Loucy (cell line): ENCODE measurements at regions not wholly inside any gene's neighbourhood (a gene's known extent, or its start where the extent isn't known, plus 50 kb on each side); places are given as distances from the start of the nearest gene placed in this dataset.

ENCODE experiments used
- H2AFZ ChIP-seq: fragments of 200-600 bp; sonication (generic); 2 replicates; pipeline ENCODE4 v1.6.0; 2016; ENCODE audit warnings: antibody characterized with exemption, mild to moderate bottlenecking, low read length, moderate library complexity
- H3F3A ChIP-seq: fragments of 200-600 bp; 2 replicates; pipeline ENCODE4 v1.6.0; 2016; ENCODE audit warnings: antibody characterized with exemption, low read depth, mild to moderate bottlenecking
- H3K27me3 ChIP-seq: fragments of 200-600 bp; sonication (generic); 2 replicates; pipeline ENCODE4 v1.6.1; 2014; ENCODE audit warnings: low read length, mild to moderate bottlenecking; ENCODE audit not compliant: insufficient read depth, poor library complexity, severe bottlenecking
- H3K36me3 ChIP-seq: fragments of 200-600 bp; sonication (generic); 2 replicates; pipeline ENCODE4 v1.6.1; 2016; ENCODE audit warnings: low read length; ENCODE audit not compliant: insufficient read depth
- H3K4me1 ChIP-seq: fragments of 200-600 bp; sonication (generic); 2 replicates; pipeline ENCODE4 v1.5.1; 2014; ENCODE audit warnings: low read length, mild to moderate bottlenecking; ENCODE audit not compliant: insufficient read depth, poor library complexity, severe bottlenecking
- H3K4me2 ChIP-seq: fragments of 200-600 bp; sonication (generic); 2 replicates; pipeline ENCODE4 v1.6.0; 2014; ENCODE audit warnings: antibody characterized with exemption, low read length, low read depth, mild to moderate bottlenecking; ENCODE audit not compliant: poor library complexity, severe bottlenecking
- H3K4me3 ChIP-seq: fragments of 200-600 bp; sonication (generic); 2 replicates; pipeline ENCODE4 v1.5.1; 2014; ENCODE audit warnings: low read length, mild to moderate bottlenecking, mixed read lengths; ENCODE audit not compliant: poor library complexity, severe bottlenecking
- H3K79me2 ChIP-seq: fragments of 200-600 bp; sonication (generic); 2 replicates; pipeline ENCODE4 v1.6.1; 2014; ENCODE audit warnings: low read length; ENCODE audit not compliant: insufficient read depth
- H3K9ac ChIP-seq: fragments of 200-600 bp; sonication (generic); 2 replicates; pipeline ENCODE4 v1.6.0; 2014; ENCODE audit warnings: mild to moderate bottlenecking, low read depth, low read length, moderate library complexity; ENCODE audit not compliant: poor library complexity, severe bottlenecking
- H3K9me2 ChIP-seq: fragments of 200-600 bp; sonication (generic); replicated peaks from 2 replicates; pipeline ENCODE4 v1.6.1; 2016; ENCODE audit warnings: low read depth, low read length, mixed read lengths
- H3K9me3 ChIP-seq: fragments of 200-600 bp; sonication (generic); 2 replicates; pipeline ENCODE4 v1.6.1; 2014; ENCODE audit warnings: mild to moderate bottlenecking, antibody characterized with exemption, low read length, low read depth; ENCODE audit not compliant: insufficient read depth
- H4K20me1 ChIP-seq: fragments of 200-600 bp; sonication (generic); 2 replicates; pipeline ENCODE4 v1.6.0; 2014; ENCODE audit warnings: antibody characterized with exemption, low read length, mild to moderate bottlenecking; ENCODE audit not compliant: insufficient read depth, poor library complexity, severe bottlenecking
- EZH2phosphoT487 ChIP-seq: fragments of 200-600 bp; IDR thresholded peaks from 2 replicates; pipeline ENCODE4 v1.6.1; 2018; ENCODE audit warnings: antibody characterized with exemption, mild to moderate bottlenecking, moderate library complexity, borderline replicate concordance
- TF ChIP-seq, protein P1 (sequence below): fragments of 200-600 bp; sonication (generic); conservative IDR thresholded peaks from 2 replicates; pipeline ENCODE4 v1.5.1; 2014; ENCODE audit warnings: mild to moderate bottlenecking, antibody characterized with exemption, low read length

DNA sequence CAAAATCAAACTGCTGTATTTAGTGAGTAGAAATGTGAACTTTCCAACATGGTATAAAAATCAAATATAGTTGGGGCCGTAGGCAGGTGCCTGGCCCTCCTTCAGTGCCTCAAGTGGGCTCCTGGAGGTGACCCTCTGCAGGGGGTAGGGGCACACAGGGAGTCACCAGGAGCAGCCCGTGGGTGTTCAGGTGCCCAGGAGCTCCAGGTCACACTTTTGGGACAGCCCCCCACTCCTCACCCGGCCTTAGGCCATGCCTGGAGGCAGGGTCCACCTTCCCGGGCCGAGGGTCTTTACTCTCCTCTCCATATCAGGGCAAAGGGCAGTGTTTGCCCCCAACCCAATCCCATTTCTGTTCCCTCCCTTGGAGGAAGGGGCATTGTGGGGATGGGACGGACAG, 108.0 kb upstream of the MTAP start:
- Histone ChIP-seq H2AFZ (no peak overlapping the region), H3K9me3 (no peaks in the 10 kb centered on the region), H3K27me3 (no peaks in the 10 kb centered on the region), H3K9ac (no peak overlapping the region), H3F3A (no peaks in the 10 kb centered on the region), H3K4me3 (no peak overlapping the region), H3K79me2 (no peaks in the 10 kb centered on the region), H4K20me1 (no peaks in the 10 kb centered on the region), H3K4me1 (no peaks in the 10 kb centered on the region), H3K36me3 (no peaks in the 10 kb centered on the region), H3K9me2 (no peaks in the 10 kb centered on the region), H3K4me2 (no peak overlapping the region)
- TF ChIP-seq, protein P1, sequence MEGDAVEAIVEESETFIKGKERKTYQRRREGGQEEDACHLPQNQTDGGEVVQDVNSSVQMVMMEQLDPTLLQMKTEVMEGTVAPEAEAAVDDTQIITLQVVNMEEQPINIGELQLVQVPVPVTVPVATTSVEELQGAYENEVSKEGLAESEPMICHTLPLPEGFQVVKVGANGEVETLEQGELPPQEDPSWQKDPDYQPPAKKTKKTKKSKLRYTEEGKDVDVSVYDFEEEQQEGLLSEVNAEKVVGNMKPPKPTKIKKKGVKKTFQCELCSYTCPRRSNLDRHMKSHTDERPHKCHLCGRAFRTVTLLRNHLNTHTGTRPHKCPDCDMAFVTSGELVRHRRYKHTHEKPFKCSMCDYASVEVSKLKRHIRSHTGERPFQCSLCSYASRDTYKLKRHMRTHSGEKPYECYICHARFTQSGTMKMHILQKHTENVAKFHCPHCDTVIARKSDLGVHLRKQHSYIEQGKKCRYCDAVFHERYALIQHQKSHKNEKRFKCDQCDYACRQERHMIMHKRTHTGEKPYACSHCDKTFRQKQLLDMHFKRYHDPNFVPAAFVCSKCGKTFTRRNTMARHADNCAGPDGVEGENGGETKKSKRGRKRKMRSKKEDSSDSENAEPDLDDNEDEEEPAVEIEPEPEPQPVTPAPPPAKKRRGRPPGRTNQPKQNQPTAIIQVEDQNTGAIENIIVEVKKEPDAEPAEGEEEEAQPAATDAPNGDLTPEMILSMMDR, result no peak
- no peak for TF ChIP-seq EZH2phosphoT487

DNA sequence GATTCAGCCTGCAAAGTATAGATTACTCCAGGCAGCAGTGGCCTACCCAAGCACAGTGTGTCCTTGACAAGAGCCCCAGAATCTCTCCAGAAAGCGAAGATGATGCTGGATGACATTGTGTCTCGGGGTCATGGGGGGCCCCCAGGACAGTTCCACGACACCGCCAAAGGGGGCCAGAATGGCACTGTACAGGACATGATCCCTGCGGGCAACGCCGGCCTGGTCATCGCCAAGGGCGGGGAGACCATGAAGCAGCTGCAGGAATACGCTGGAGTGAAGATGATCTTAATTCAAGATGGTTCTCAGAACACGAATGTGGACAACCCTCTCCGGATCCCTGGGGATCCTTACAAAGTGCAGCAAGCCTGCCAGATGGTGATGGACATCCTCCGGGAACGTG, 107.0 kb upstream of the MTAP start:
- H3F3A ChIP-seq, result no peaks in the 10 kb centered on the region
- no peak for TF ChIP-seq EZH2phosphoT487
- TF ChIP-seq, protein P1, result no peak
- no peaks in the 10 kb centered on the region for H3K9me3 ChIP-seq
- no peaks in the 10 kb centered on the region for H3K4me1 ChIP-seq
- no peaks in the 10 kb centered on the region for H3K79me2 ChIP-seq
- no peak overlapping the region for H3K4me2 ChIP-seq
- no peak overlapping the region for H3K4me3 ChIP-seq
- H3K36me3 ChIP-seq, result no peaks in the 10 kb centered on the region
- no peaks in the 10 kb centered on the region for H3K9me2 ChIP-seq
- no peaks in the 10 kb centered on the region for H4K20me1 ChIP-seq
- no peak overlapping the region for H3K9ac ChIP-seq
- H2AFZ ChIP-seq, result no peak overlapping the region
- no peaks in the 10 kb centered on the region for H3K27me3 ChIP-seq

DNA sequence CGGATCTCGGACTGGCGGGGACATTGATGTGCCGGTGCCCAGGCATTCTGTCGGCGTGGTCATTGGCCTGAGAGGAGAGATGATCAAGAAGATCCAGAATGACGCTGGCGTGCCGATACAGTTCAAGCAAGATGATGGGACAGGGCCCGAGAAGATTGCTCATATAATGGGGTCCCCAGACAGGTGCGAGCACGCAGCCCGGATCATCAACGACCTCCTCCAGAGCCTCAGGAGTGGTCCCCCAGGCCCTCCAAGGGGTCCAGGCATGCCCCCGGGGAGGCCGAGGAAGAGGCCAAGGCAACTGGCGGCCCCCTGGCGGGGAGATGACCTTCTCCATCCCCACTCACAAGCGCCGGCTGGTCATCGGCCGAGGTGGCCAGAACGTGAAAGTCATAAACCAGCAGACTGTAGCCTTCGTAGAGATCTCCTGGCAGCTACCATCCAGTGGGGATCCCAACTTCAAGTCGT, 106.5 kb upstream of the MTAP start:
- H3K9me3 ChIP-seq, result no peaks in the 10 kb centered on the region
- H3K27me3 ChIP-seq, result no peaks in the 10 kb centered on the region
- no peaks in the 10 kb centered on the region for H3F3A ChIP-seq
- no peaks in the 10 kb centered on the region for H3K79me2 ChIP-seq
- H3K9me2 ChIP-seq, result no peaks in the 10 kb centered on the region
- TF ChIP-seq, protein P1, result no peak
- no peak for TF ChIP-seq EZH2phosphoT487
- H3K36me3 ChIP-seq, result no peaks in the 10 kb centered on the region
- no peak overlapping the region for H3K4me2 ChIP-seq
- H3K4me1 ChIP-seq, result no peaks in the 10 kb centered on the region
- no peaks in the 10 kb centered on the region for H4K20me1 ChIP-seq
- no peak overlapping the region for H3K9ac ChIP-seq
- H2AFZ ChIP-seq, result no peak overlapping the region
- H3K4me3 ChIP-seq, result no peak overlapping the region
